ENCODE measurements at regions not wholly inside any gene's neighbourhood (a gene's known extent, or its start where the extent isn't known, plus 50 kb on each side); places are given as distances from the start of the nearest gene placed in this dataset.
"Not testable (repeated sequence)": the region's sequence is repeated elsewhere in the genome, so short reads cannot be mapped to it uniquely, and the experiment has no call there.

DNA sequence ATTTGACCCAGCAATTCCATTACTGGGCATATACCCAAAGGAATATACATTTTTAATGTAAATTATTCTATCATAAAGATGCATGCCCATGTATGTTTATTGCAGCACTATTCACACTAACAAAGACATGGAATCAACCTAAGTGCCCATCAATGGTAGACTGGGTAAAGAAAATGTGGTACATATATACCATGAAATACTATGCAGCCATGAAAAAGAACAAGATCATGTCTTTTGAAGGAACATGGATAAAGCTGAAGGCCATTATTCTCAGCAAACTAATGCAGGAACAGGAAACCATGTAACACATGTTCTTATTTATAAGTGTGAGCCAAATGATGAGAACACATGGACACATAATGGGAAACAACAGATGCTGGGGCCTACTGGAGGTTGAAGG lies 603.0 kb upstream of the MARCKS start:
- TF ChIP-seq, protein P1, sequence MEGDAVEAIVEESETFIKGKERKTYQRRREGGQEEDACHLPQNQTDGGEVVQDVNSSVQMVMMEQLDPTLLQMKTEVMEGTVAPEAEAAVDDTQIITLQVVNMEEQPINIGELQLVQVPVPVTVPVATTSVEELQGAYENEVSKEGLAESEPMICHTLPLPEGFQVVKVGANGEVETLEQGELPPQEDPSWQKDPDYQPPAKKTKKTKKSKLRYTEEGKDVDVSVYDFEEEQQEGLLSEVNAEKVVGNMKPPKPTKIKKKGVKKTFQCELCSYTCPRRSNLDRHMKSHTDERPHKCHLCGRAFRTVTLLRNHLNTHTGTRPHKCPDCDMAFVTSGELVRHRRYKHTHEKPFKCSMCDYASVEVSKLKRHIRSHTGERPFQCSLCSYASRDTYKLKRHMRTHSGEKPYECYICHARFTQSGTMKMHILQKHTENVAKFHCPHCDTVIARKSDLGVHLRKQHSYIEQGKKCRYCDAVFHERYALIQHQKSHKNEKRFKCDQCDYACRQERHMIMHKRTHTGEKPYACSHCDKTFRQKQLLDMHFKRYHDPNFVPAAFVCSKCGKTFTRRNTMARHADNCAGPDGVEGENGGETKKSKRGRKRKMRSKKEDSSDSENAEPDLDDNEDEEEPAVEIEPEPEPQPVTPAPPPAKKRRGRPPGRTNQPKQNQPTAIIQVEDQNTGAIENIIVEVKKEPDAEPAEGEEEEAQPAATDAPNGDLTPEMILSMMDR (IDR thresholded peaks at IDR 0.05; ENCODE audit: low read length) = not testable (repeated sequence)
- not testable (repeated sequence) for TF ChIP-seq EZH2 (IDR thresholded peaks at IDR 0.05; ENCODE audit: borderline replicate concordance, low read length)
